Stimulated activated CD4-positive, alpha-beta T cell treated with anti-CD3 and anti-CD28 coated beads, Interleukin-4, amount 100 ng/mL, for 48 hours (primary cell): ENCODE measurements at regions not wholly inside any gene's neighbourhood (a gene's known extent, or its start where the extent isn't known, plus 50 kb on each side); places are given as distances from the start of the nearest gene placed in this dataset.

Experiments
- DNase-seq, 2 donors: peaks; one replicate each; pipeline ENCODE4 v3.0.0-alpha.2; 2020; ENCODE audit warnings: low read depth in 2 of 2

GRCh38 chr7:94228678-94229077 lies 166.0 kb upstream of the COL1A2 start:
- DNase-seq, result no peak

GRCh38 chr7:94231305-94231704 lies 163.4 kb upstream of the COL1A2 start:
- no peak for DNase-seq

GRCh38 chr7:94236960-94237359 lies 157.7 kb upstream of the COL1A2 start:
- DNase-seq, result no peak

GRCh38 chr7:94237417-94237816 lies 157.3 kb upstream of the COL1A2 start:
- DNase-seq, result no peak

GRCh38 chr7:94239661-94240234 lies 154.9 kb upstream of the COL1A2 start:
- no peak for DNase-seq

GRCh38 chr7:94240902-94241301 lies 153.8 kb upstream of the COL1A2 start:
- no peak for DNase-seq

- DNase-seq, result no peak
Measured at GRCh38 chr7:94241402-94241925, 153.2 kb upstream of the COL1A2 start.

GRCh38 chr7:94243066-94243711 lies 151.5 kb upstream of the COL1A2 start:
- DNase-seq, result no peak

- DNase-seq, result no peak
Measured at GRCh38 chr7:94244760-94245159, 149.9 kb upstream of the COL1A2 start.

GRCh38 chr7:94245500-94245899 lies 149.2 kb upstream of the COL1A2 start:
- no peak for DNase-seq

GRCh38 chr7:94247970-94248369 lies 146.7 kb upstream of the COL1A2 start:
- no peak for DNase-seq

GRCh38 chr7:94249631-94250030 lies 145.1 kb upstream of the COL1A2 start:
- DNase-seq, result no peak

GRCh38 chr7:94250124-94250523 lies 144.6 kb upstream of the COL1A2 start:
- DNase-seq, result no peak

- no peak for DNase-seq
Measured at GRCh38 chr7:94250987-94251386, 143.7 kb upstream of the COL1A2 start.

GRCh38 chr7:94252124-94252523 lies 142.6 kb upstream of the COL1A2 start:
- no peak for DNase-seq

- DNase-seq, result no peak
Measured at GRCh38 chr7:94252971-94253370, 141.7 kb upstream of the COL1A2 start.

- no peak for DNase-seq
Measured at GRCh38 chr7:94253686-94254085, 141.0 kb upstream of the COL1A2 start.

- DNase-seq, result no peak
Measured at GRCh38 chr7:94258418-94259300, 136.0 kb upstream of the COL1A2 start.

GRCh38 chr7:94261067-94261466 lies 133.6 kb upstream of the COL1A2 start:
- DNase-seq, result no peak

- no peak for DNase-seq
Measured at GRCh38 chr7:94264756-94265155, 129.9 kb upstream of the COL1A2 start.

GRCh38 chr7:94265456-94265855 lies 129.2 kb upstream of the COL1A2 start:
- no peak for DNase-seq

GRCh38 chr7:94266238-94266644 lies 128.5 kb upstream of the COL1A2 start:
- no peak for DNase-seq

GRCh38 chr7:94270772-94271171 lies 123.9 kb upstream of the COL1A2 start:
- DNase-seq, result no peak
